Limb (tissue), 2 donors: ENCODE measurements at regions not wholly inside any gene's neighbourhood (a gene's known extent, or its start where the extent isn't known, plus 50 kb on each side); places are given as distances from the start of the nearest gene placed in this dataset.

Source experiments
- DNase-seq, 2 donors: peaks; one replicate each; pipeline ENCODE4 v3.0.0-alpha.2; 2016; ENCODE audit errors: extremely low spot score in 2 of 2

DNA sequence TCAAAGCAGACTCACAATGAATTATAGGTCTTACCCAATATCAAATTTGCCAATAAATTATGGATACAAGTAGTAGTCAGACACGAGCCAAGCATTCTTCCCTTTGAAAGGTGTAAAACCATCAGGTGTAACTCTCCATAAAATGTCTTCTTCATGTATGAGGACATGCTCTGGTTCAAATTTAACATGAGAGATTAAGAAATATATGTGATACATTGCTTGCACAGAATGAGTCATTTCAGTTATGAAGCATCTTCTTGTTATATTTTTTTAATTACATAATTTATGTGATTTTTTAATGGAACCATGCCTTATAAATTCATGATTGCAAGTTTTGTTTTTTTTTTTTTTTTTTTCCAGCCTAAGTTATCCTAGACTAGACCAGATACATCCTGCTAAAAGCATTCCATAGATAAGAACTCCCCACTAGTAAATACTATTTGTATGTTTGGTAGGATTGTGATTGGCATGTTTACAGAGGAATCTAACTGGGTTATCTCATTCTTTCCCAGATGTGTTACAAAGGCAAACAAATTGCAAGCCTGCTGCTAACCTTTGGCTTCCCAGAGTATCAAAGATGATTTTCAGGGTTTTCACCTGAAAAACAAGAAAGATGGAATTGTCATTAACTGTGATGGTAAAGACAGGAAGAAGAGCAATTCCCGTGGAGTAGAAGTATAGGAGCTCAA is 621.9 kb downstream of the XIRP2 start:
- no peak for DNase-seq

DNA sequence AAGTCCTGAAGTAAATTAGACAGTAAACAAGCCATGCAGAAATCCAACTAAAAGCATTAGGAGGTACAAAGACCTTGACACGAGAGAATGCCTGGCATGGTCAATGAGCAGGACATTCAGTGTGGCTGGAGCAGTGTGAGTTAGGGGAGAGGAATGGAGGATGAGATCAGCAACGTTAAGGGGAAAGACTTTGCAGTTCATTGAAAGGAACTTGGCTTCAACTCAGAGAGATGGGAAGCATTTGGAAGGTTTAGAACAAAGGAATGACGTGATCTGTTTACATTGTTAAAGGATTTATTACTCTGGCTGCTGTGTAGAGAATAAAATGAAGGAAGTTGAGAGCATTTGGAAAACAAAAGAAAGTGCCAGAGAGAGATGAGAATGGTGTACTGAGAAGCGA is 621.3 kb downstream of the XIRP2 start:
- peak in 1 of 2 donors; percentile 53 for DNase-seq

DNA sequence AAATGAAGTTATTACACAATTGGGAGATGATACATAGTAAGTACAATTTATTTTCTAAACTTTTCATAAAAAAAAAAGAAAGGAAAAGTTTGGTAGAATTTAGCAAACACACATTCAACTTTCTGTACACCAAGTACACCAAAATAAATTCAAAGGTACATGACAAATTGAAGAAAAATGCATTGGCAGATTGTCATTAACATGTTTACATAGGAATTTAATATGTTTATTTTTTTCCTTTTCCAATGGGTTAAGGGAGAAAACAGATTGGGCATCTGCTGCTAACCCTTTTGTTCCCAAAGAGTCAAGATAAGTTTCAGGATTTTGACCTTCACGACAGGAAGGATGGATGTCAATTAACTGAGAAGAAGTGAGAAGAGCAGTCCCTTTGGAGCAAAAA is 620.4 kb downstream of the XIRP2 start:
- DNase-seq: no peak

DNA sequence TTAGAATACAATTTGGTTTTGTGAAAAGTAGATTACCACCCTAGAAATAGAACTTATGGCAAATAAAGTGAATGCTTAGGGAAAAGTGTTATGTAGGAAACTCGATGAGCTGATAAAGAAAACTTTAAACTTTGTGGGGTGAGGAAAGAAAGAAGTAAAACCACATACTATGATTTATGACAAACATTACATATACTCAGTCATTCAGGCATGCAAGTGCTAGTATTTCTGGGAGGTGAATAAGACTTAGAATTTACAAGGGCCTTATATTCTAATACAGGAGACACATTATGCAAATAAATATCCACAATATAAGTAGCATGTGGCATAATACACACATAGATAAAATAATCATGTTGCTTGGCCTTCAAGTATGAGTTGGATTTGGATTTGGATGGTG is 618.1 kb downstream of the XIRP2 start:
- DNase-seq: no peak

DNA sequence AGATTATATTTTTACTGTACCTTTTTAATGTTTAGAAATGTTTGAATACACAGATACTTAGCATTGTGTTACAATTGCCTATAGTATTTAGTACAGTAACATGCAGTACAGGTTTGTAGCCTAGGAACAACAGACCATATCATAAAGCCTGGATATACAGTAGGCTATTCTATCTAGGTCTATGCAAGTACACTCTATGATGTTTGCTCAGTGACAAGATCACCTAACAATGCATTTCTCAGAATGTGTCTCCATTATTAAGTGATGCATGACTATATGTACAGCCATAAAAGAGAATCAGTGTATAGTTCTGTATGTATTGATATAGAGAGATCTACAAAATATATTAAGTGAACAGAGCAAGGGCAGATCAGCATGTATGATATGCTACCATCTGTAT is 616.4 kb downstream of the XIRP2 start:
- no peak for DNase-seq

DNA sequence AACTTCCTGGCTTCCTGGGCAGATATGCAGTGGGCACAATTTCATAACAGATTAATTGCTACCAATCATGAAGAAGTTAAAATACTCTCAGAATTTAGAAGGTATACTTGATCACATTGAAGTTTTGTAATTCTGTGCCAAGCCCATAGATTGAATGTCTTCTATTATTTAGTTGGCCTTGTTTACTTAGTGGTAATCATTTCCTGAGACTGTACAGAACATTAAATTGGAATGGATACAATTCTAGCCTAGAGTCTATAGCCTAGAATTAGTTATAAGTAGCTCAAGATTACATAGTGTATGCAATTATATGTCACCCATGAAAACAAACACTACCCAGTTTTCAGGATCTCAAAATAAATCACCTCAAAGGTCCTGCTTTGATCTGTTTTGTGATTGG is 615.8 kb downstream of the XIRP2 start:
- no peak for DNase-seq

DNA sequence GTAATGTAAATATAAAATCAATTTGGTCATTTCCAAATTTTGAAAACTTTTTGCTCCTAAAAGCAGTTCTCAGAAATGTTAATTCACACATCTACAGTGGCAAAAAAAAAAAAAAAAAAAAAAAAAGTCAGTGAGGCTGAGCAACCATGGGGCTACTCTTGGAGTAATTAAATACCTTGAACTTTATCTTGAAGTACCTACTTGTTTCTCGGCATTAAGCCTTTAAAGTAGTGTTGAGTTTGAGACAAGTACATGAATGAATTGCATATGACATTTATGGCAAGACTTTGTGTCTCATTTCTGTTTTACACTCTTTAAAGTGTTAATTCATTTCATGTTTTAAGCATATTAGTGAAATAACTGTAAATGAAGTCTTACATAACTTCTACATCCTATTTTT is 613.3 kb downstream of the XIRP2 start:
- no peak for DNase-seq

DNA sequence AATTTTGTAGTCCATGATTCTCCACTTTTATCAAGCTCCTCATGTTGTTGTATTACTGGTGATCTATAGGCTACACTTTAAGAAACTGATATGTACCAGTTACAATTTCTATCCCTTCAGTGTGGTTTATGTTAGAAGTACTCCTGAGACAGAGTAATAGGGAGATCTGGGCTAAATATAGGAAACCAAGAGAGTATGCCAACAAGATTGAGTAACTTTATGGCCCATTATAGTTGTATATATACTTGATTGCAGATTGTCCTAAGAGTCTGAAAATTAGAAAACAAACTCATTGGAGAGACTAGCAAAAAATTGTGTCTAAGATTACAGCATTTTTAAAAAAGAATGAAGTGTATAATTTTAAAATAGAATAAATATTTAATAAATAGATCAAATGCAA is 605.6 kb downstream of the XIRP2 start:
- no peak for DNase-seq

DNA sequence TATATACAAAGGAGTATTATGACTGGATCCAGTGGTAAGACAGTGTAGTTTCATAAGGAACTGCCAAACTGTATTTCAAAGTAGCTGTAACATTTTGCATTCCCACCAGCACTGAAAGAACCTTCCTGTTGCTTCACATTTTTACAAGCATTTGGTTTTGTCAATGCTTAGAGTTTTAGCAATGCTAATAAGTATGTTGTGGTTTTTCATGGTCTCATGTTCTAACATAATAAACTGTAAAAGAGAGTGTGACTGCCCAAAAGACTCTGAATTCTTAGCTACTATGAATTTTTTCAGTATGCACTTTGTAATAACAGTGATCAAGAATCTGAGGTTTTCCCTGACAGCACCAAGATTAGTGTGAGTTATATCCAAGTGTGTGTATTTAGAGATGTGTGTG is 604.2 kb downstream of the XIRP2 start:
- DNase-seq: no peak

DNA sequence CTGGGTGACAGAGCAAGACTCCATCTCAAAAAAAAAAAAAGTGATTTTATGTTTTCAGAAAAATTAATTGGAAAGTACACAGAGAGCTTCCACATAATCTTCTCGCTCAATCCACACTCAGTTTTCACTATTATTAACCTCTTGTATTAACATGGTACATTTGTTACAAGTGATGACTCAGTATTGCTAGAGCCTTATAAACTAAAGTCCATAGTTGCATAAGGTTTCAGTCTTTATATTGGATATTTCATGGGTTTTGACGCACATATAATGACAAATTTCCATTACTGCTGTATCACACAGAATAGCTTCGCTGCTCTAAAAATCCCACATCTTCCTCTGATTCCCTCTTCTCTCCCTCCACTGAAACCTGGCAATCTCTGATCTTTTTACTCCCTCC is 603.5 kb downstream of the XIRP2 start:
- DNase-seq: no peak

DNA sequence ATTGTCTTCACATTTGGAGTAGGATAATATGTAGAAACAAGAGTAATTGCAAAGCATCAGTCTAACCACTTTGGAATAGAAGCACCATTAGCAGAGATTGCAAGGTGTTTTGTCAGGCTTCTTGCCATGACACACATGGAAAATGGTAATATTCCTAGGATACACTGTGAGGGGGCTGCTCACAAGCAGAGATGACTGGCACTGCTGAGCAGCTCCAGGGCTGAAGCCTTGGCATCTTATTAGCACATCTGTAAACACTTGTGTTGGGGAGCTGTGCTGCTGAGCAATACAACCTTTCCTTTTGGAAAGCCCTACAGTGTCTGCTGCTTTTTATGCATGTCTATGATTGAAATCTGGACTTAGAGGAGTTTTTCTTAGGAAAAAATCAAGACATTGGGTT is 602.2 kb downstream of the XIRP2 start:
- DNase-seq: no peak

DNA sequence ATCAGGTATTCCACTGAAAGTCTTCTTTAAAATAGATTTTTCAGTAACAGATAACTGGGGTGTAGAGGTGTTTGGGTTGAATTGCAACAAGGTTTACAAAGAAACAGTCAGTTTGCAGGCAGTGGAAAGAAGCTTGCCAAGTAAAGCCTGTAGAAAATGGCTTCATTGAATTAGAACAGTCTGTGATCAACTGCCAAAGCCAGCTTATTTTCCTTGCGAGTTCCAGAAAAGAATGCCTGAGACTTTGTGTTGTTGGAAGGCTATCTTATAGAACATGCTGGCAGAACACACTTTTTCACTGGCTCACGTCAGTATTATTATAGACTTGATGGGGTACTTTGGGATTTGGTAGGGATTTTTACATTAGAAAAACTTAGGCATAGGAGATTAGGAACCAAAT is 601.0 kb downstream of the XIRP2 start:
- DNase-seq: peak in 1 of 2 donors; percentile 73

DNA sequence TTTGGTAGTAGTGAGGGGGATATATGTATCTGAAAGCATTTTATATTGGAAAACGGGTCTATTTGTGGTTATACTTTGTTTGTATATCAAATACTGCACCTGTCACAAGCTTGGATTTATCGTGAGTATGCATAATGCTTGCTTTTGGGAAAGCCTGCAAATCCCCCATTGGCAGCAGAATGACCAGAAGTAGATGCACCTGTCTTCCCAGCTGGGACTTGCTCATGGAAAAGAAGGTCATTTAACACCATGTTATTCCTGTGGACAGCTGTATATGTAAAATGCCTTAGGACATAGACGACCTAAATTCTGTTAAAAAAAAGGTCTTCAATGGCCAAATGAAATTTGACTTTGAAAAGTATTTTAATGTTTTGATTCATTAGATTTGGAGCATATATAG is 599.4 kb downstream of the XIRP2 start:
- DNase-seq: peak in 1 of 2 donors; percentile 43

DNA sequence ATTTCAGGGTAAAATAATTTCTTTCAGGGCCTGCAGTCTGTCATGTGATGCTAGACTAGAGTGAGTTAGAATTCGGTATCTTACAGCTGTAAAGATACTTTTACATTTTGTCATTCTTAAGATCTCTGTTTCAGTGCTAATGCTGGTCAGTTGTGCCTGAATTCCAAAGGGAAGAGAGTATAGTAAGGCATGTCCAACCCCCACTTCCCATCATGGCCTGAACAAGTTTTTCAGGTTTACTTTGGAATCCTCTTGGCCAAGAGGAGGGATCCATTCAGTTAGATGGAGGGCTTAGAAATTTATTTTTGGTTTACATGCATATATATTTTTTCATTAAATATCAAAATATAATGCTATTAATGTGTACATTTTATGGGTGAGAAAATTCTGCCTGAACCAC is 596.6 kb downstream of the XIRP2 start:
- DNase-seq: no peak

DNA sequence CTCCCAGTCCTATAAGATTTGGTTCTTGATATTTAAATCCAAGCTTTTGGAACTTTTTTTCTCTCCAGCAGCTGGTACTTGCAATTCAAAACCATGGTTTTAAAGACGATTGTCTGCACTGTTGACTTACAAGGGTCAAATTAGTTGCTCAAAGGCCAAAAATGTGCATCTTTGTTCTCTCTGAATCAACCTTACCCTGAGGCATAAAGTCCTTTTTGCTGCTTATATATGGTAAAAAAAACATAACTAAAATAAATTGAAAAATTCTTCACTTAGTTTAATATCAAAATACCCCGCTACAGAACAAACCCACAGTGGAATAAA is 592.7 kb downstream of the XIRP2 start:
- DNase-seq: no peak

DNA sequence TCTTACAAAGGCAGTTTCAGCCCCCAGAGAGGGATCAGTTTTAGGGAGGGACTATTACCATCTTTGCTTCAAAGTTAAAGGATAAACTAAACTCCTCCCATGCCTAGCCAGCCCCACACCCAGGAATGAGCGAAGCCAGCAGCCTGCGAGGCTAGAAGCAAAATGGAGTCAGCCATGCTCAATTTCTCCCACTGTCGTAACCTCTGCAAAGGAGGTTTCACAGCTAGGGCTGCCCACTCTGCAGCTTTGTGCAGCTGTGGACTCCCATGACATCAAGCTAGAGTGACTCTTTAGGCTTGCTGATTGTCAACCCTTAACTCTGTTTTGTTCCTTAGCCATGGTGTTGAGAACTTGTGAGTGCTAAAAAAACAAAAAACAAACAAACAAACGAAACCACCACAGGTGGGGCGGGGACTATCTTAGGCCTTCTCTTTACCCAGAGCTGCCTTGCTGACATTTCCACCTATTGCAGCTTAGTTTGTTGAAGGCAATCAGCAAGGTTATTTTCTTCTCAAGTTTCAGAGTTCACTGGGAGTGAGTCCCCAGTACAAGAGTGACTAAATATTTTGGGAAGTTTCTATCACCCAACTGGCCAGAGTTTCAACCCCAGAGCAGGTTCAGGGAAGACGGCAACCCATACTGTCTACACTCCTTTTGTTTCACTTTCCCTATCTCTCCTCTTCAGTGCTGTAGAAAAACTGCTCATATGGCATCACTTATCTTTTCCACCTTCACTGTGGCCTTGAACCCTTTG is 592.1 kb downstream of the XIRP2 start:
- no peak for DNase-seq

DNA sequence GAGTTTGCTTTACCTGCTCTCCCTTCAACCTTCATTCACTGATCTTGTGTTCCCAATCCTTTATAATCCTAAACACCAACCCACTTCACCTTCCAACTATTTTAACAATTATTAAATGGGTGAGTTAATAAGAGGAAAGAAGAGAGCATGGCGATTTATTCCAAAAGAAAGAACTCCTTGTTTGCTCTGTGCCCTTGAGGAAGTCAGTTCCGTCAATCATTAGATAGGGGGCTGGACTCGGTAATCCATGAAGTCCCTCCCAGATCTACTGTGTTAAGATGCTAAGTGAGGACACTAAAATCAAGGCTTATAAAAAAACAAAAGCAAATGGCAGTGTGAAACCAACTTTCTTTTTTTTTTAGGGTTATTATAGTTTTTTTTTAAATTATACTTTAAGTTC is 589.9 kb downstream of the XIRP2 start:
- DNase-seq: no peak

DNA sequence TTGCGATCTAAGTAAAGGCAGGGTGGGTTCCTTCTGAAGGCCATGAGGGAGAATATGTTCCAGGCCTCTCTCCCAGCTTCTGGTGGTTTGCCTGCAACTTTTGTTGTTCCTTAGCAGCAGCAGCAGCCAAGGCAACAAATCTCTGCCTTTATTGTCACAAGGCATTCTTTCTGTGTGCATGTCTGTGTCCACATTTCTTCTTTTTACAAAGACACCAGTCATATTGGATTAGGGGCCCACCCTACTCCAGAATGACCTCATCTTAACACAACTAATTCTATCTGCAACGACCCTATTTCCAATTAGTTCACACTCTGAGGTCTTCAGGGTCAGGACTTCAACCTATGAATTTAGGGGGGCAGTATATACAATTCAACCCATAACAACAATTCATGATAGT is 587.5 kb downstream of the XIRP2 start:
- DNase-seq: no peak

DNA sequence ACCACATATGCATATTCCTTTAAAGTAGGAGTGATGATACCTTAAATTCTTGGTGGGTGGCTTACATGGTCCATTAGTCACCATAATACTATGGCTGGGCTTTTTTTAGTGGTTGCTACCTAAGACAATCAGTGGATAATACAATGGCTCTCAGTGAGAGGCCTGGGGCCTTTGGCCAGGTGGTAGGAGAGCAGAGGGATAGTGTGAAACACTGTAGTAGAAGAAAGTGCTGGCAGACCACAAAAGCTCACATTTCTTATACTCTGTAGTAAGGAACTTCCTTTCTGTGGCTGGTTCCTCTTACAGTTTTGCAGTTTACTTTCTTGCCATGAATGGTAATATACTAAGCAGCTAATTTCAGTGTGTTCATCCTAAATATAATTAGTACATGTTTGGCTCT is 583.5 kb downstream of the XIRP2 start:
- DNase-seq: no peak

DNA sequence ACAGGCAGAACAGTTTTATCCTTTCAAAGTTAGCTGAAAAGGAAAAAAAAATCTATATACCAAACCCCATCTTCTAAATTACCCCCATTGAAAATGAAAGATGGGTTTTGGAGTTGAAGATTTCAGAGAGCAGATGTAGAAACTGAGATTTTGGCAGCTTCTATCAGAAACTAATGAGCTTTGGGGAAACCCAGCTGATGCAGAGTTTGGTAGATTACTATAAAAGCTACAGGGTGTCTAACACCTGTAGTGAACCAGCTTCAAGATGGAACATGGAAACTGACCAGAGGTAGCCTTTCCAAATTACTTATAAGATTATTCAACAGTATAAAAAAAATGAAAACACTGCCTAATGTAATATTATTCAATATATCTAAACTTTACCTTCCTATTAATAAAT is 583.1 kb downstream of the XIRP2 start:
- no peak for DNase-seq

DNA sequence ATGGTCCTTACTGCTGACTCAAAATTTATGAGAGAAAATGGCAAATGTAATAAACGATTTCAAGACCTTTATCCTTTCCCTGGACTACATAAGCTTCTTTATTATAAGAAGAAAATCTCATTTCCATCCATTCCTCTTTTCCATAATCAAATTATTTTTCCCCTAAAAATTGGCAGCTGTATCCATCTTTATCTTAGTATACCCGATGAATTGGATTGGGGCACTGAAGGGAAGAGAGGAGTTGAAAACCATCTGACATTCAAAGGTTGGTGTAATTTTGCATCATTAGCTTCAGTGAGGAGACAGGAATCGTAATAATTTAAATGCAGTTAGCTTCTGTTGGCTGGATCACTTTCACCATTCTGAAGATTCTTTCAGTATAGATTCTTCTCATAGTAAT is 574.1 kb downstream of the XIRP2 start:
- DNase-seq: no peak

DNA sequence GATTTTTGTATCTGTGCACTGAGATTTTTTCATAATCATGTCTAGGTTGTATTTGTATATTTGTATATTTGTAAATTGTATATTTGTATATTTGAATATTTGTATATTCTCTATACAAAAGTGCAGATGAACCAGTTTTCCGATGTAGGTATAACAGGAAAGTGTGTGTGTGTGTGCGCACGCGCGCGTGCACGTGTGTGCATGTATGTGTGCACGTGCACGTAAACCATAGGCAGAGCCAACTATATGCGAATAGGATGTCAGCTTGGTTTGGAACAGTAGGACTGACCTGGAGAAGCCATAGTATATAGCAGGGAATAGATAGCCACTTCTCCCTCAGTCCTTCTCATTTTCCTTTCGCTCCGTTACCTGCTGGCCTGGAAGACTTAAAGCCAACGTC is 565.8 kb downstream of the XIRP2 start:
- DNase-seq: no peak

DNA sequence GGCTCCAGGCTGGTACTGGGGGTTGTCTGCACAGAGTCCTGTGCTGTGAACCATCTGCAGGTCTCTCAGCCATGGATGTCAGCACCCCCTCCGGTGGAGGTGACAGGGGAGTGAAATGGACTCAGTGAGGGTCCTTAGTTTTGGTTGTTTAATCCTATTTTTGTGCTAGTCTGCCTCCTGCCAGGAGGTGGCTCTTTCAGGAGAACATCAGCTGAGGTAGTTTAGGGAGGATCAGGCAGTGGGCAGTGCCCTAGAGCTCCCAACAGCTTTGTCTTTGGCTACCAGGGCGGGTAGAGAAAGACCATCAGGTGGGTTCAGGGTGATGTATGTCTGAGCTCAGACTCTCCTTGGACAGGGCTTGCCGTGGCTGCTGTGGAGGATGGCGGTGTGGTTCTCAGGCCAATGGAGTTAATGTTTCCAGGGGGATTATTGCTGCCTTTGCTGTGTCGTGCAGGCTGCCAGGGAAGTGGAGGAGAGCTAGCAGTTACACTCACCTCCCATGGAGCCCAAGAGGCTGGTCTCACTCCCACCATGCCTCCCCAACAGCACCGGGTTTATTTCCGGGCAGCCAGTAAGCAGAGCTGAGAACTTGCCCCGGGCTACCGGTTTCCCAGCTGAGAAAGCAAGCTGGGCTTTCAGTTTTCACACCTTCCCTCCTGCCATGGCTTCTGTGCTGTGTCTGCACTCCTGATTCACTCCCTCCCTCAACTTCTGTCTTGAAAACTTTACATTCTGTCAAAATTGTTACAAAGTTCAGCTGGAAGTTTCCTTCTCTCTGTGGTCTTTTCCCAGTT is 563.4 kb downstream of the XIRP2 start:
- DNase-seq: no peak
